Mucosa of rectum (tissue), 2 donors: ENCODE measurements at regions not wholly inside any gene's neighbourhood (a gene's known extent, or its start where the extent isn't known, plus 50 kb on each side); places are given as distances from the start of the nearest gene placed in this dataset.
"Not testable (repeated sequence)": the region's sequence is repeated elsewhere in the genome, so short reads cannot be mapped to it uniquely, and the experiment has no call there.

Experiments
- H3K27ac ChIP-seq, 2 donors: one replicate each; pipeline ENCODE4 v1.7.0; 2013; ENCODE audit warnings: inconsistent platforms in 2 of 2, low read depth in 2 of 2, low read length in 2 of 2
- H3K27me3 ChIP-seq, 2 donors: one replicate each; pipeline ENCODE4 v1.7.0; 2013; ENCODE audit warnings: low read length in 2 of 2; ENCODE audit not compliant: control insufficient read depth in 2 of 2, insufficient read depth in 2 of 2
- H3K36me3 ChIP-seq, 2 donors: one replicate each; pipeline ENCODE4 v1.7.0; 2013; ENCODE audit warnings: low read length in 2 of 2; ENCODE audit not compliant: control insufficient read depth in 2 of 2, insufficient read depth in 2 of 2
- H3K4me1 ChIP-seq, 2 donors: one replicate each; pipeline ENCODE4 v1.7.0; 2013; ENCODE audit warnings: low read length in 2 of 2, mild to moderate bottlenecking in 1 of 2; ENCODE audit not compliant: control insufficient read depth in 2 of 2, insufficient read depth in 2 of 2
- H3K4me3 ChIP-seq, 2 donors: one replicate each; pipeline ENCODE4 v1.7.0; 2013; ENCODE audit warnings: low read length in 2 of 2
- H3K9ac ChIP-seq, 2 donors: one replicate each; pipeline ENCODE4 v1.7.0; 2013; ENCODE audit warnings: low read length in 2 of 2, low read depth in 1 of 2, mild to moderate bottlenecking in 1 of 2
- H3K9me3 ChIP-seq, 2 donors: one replicate each; pipeline ENCODE4 v1.7.0; 2013; ENCODE audit warnings: low read length in 2 of 2; ENCODE audit not compliant: control insufficient read depth in 2 of 2
- donor health status: healthy.
- donor health status: Normal muscosa, but diverticular disease.

DNA sequence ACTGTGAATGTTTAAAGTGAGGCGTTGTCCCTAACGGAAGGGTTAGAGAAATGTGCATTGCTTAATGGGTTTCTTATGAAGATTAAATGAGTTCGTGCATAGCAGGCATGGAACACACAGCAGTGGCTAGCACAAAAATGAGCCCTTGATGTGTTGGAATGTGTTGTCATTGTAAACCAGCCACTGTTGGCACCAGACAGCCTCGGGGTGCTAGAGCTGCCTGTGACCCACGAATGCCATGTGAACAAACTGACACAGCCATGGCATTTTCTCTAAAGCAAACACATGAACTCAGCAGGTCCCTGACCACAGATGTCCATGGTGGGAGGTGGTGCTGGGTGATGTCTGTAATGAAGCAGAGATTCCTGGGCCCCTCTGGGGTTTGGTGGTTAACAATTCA, 111.1 kb upstream of the DPP6 start:
- H3K9me3 ChIP-seq = no peaks in the 10 kb centered on the region
- no peaks in the 10 kb centered on the region for H3K4me1 ChIP-seq
- H3K9ac ChIP-seq = no peak overlapping the region
- no peaks in the 10 kb centered on the region for H3K36me3 ChIP-seq
- H3K4me3 ChIP-seq = no peak overlapping the region
- no peaks in the 10 kb centered on the region for H3K27me3 ChIP-seq
- H3K27ac ChIP-seq = no peak overlapping the region

- Histone ChIP-seq H3K4me3 (no peak overlapping the region), H3K9ac (no peak overlapping the region), H3K36me3 (no peaks in the 10 kb centered on the region), H3K27me3 (no peaks in the 10 kb centered on the region), H3K27ac (no peak overlapping the region), H3K9me3 (no peaks in the 10 kb centered on the region), H3K4me1 (no peaks in the 10 kb centered on the region)
Measured at GRCh38 chr7:153942036-153942435, 110.2 kb upstream of the DPP6 start.

GRCh38 chr7:153943457-153943856, 108.7 kb upstream of the DPP6 start:
- H3K27me3 ChIP-seq = no peaks in the 10 kb centered on the region
- no peaks in the 10 kb centered on the region for H3K9me3 ChIP-seq
- H3K27ac ChIP-seq = no peak overlapping the region
- no peak overlapping the region for H3K9ac ChIP-seq
- no peak overlapping the region for H3K4me3 ChIP-seq
- no peaks in the 10 kb centered on the region for H3K4me1 ChIP-seq
- no peaks in the 10 kb centered on the region for H3K36me3 ChIP-seq

GRCh38 chr7:153943861-153944260, 108.3 kb upstream of the DPP6 start:
- Histone ChIP-seq H3K36me3 (no peaks in the 10 kb centered on the region), H3K27me3 (no peaks in the 10 kb centered on the region), H3K9me3 (no peaks in the 10 kb centered on the region), H3K9ac (no peak overlapping the region), H3K4me3 (no peak overlapping the region), H3K4me1 (no peaks in the 10 kb centered on the region), H3K27ac (no peak overlapping the region)

DNA sequence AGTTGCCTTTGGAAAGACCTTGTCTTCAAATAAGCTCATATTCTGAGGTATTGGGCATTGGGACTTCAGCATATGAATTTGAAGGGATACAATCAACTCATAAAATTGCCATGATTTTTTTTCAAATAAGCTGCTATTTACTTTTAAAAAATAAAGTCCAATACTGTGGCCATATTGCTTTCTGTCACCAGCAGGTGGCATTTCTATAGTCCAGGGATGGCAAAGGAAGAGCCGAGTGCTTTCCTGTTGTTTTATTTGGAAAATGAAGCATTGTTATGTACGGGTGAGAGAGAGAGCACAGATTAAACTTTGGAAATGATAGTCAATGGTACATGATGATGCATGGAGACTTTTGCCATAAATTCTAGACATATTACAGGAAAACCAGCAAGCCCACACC, 104.1 kb upstream of the DPP6 start:
- H3K27ac ChIP-seq = no peak overlapping the region
- H3K9ac ChIP-seq = no peak overlapping the region
- no peaks in the 10 kb centered on the region for H3K27me3 ChIP-seq
- H3K4me1 ChIP-seq = no peaks in the 10 kb centered on the region
- no peaks in the 10 kb centered on the region for H3K9me3 ChIP-seq
- no peak overlapping the region for H3K4me3 ChIP-seq
- no peaks in the 10 kb centered on the region for H3K36me3 ChIP-seq

- Histone ChIP-seq H3K27me3 (no peaks in the 10 kb centered on the region), H3K9me3 (no peaks in the 10 kb centered on the region), H3K36me3 (no peaks in the 10 kb centered on the region)
Measured at GRCh38 chr7:153951316-153951715, 100.9 kb upstream of the DPP6 start.

GRCh38 chr7:153954477-153954876, 97.7 kb upstream of the DPP6 start:
- Histone ChIP-seq H3K36me3 (no peaks in the 10 kb centered on the region), H3K27ac (no peak overlapping the region), H3K4me3 (no peak overlapping the region), H3K9ac (no peak overlapping the region), H3K27me3 (no peaks in the 10 kb centered on the region), H3K9me3 (no peaks in the 10 kb centered on the region), H3K4me1 (no peaks in the 10 kb centered on the region)

More at GRCh38 chr7:153951316-153951715, 100.9 kb upstream of the DPP6 start:
- Histone ChIP-seq H3K27ac (no peak overlapping the region), H3K9ac (no peak overlapping the region), H3K4me3 (no peak overlapping the region), H3K4me1 (no peaks in the 10 kb centered on the region)

GRCh38 chr7:153957677-153958076, 94.5 kb upstream of the DPP6 start:
- H3K9me3 ChIP-seq, H3K9ac ChIP-seq, H3K27ac ChIP-seq, H3K4me1 ChIP-seq, H3K27me3 ChIP-seq, H3K4me3 ChIP-seq, H3K36me3 ChIP-seq: not testable (repeated sequence)

GRCh38 chr7:153958381-153958780, 93.8 kb upstream of the DPP6 start:
- not testable (repeated sequence) for H3K9me3 ChIP-seq, H3K27ac ChIP-seq, H3K27me3 ChIP-seq, H3K9ac ChIP-seq, H3K36me3 ChIP-seq, H3K4me3 ChIP-seq, H3K4me1 ChIP-seq

- H3K36me3 ChIP-seq = not testable (repeated sequence)
Measured at GRCh38 chr7:153958789-153959188, 93.4 kb upstream of the DPP6 start.

GRCh38 chr7:153964481-153965112, 87.6 kb upstream of the DPP6 start:
- H3K9ac ChIP-seq, H3K27me3 ChIP-seq, H3K4me1 ChIP-seq, H3K36me3 ChIP-seq, H3K4me3 ChIP-seq, H3K27ac ChIP-seq, H3K9me3 ChIP-seq: not testable (repeated sequence)

More at GRCh38 chr7:153958789-153959188, 93.4 kb upstream of the DPP6 start:
- not testable (repeated sequence) for H3K4me3 ChIP-seq, H3K4me1 ChIP-seq, H3K9me3 ChIP-seq, H3K9ac ChIP-seq, H3K27ac ChIP-seq, H3K27me3 ChIP-seq
